Peyer's patch (tissue), 4 donors: ENCODE measurements at regions not wholly inside any gene's neighbourhood (a gene's known extent, or its start where the extent isn't known, plus 50 kb on each side); places are given as distances from the start of the nearest gene placed in this dataset.

ENCODE experiments used
- DNase-seq, 3 donors: peaks; one replicate each; pipeline ENCODE4 v3.0.0-alpha.2; 2017 to 2019
- H3K27ac ChIP-seq, 4 donors: fragments of 200-600 bp; sonication (generic); one replicate each; pipeline ENCODE4 v1.5.1; 2016 to 2019
- H3K27me3 ChIP-seq, 2 donors: fragments of 200-600 bp; sonication (generic); one replicate each; pipeline ENCODE4 v1.5.1; 2019
- H3K36me3 ChIP-seq, 3 donors: fragments of 200-600 bp; sonication (generic); one replicate each; pipeline ENCODE4 v1.5.1; 2016 to 2019
- H3K4me1 ChIP-seq, 4 donors: fragments of 200-600 bp; sonication (generic); one replicate each; pipeline ENCODE4 v1.5.1; 2016 to 2019
- H3K4me3 ChIP-seq, 4 donors: fragments of 200-600 bp; sonication (generic); 1 replicate in 3 of 4; 2 replicates in 1 of 4; pipeline ENCODE4 v1.5.1; 2016 to 2019; ENCODE audit warnings: mild to moderate bottlenecking in 1 of 4
- H3K9me3 ChIP-seq, 4 donors: fragments of 200-600 bp; sonication (generic); one replicate each; pipeline ENCODE4 v1.5.1; 2016 to 2019; ENCODE audit warnings: mild to moderate bottlenecking in 1 of 4
- POLR2A ChIP-seq, 2 donors: fragments of 450-650 bp; IDR thresholded peaks; one replicate each; pipeline ENCODE4 v1.5.1; 2017; ENCODE audit warnings: antibody characterized with exemption in 2 of 2, mild to moderate bottlenecking in 2 of 2, moderate library complexity in 2 of 2
- TF ChIP-seq, protein P1 (sequence below), 6 experiments: fragments of 450-650 bp in 4 of 6; fragments of 200-600 bp in 2 of 6; sonication (generic) in 1 of 6; IDR thresholded peaks; one replicate each; pipeline ENCODE4 v1.5.1; 2017 to 2019; ENCODE audit warnings: antibody characterized with exemption in 6 of 6, mild to moderate bottlenecking in 3 of 6, moderate library complexity in 1 of 6

DNA sequence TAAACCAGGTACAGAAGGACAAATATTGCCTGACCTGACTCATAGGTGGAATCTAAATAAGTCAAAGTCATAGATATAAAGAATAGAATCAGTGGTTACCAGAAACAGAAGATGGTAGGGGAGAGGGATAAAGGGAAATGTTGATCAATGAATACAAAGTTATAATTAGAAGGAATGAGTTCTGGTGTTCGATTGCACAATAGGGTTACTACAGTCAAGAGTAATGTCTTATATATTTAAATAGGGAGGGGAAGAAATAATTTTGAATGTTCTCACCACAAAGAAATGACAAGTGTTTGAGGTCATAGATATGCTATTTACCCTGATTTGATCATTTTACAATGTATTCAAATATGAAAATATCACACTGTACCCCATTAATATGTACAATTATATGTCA lies 1541.2 kb downstream of the SLITRK1 start:
- H3K4me3 ChIP-seq = no peak overlapping the region
- peaks cover 0 to 3% (median 0%) of the 10 kb centered on the region in 4 donors for H3K9me3 ChIP-seq
- H3K27me3 ChIP-seq = no peaks in the 10 kb centered on the region
- TF ChIP-seq, protein P1, sequence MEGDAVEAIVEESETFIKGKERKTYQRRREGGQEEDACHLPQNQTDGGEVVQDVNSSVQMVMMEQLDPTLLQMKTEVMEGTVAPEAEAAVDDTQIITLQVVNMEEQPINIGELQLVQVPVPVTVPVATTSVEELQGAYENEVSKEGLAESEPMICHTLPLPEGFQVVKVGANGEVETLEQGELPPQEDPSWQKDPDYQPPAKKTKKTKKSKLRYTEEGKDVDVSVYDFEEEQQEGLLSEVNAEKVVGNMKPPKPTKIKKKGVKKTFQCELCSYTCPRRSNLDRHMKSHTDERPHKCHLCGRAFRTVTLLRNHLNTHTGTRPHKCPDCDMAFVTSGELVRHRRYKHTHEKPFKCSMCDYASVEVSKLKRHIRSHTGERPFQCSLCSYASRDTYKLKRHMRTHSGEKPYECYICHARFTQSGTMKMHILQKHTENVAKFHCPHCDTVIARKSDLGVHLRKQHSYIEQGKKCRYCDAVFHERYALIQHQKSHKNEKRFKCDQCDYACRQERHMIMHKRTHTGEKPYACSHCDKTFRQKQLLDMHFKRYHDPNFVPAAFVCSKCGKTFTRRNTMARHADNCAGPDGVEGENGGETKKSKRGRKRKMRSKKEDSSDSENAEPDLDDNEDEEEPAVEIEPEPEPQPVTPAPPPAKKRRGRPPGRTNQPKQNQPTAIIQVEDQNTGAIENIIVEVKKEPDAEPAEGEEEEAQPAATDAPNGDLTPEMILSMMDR (IDR thresholded peaks at IDR 0.05) = no peak
- TF ChIP-seq POLR2A (IDR thresholded peaks at IDR 0.05) = no peak
- DNase-seq = no peak
- H3K4me1 ChIP-seq = no peaks in the 10 kb centered on the region
- H3K27ac ChIP-seq = no peak overlapping the region
- no peaks in the 10 kb centered on the region for H3K36me3 ChIP-seq

DNA sequence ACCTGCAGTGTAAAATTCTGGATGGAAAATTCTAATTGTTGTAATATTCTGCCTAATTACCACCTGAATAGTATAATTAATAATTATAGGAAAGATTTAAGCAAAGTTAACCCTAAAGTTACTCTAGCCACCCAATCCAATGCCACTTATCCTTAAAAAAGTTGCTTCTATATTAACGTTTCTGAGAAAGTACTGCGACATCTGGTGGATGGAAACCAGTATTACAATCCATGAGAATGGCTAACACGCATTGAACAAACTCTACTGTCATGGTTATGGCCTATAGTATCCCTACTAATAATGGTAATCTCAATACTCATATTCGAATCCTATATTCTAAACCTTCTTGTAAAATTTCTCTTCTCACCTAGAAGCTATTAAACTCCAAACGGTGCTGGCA lies 1551.8 kb downstream of the SLITRK1 start:
- H3K36me3 ChIP-seq = no peaks in the 10 kb centered on the region
- TF ChIP-seq, protein P1 (IDR thresholded peaks at IDR 0.05) = peak in 1 of 6 experiments; percentile 22
- no peak for TF ChIP-seq POLR2A (IDR thresholded peaks at IDR 0.05)
- no peaks in the 10 kb centered on the region for H3K9me3 ChIP-seq
- no peaks in the 10 kb centered on the region for H3K4me1 ChIP-seq
- H3K27ac ChIP-seq = no peak overlapping the region
- H3K27me3 ChIP-seq = no peaks in the 10 kb centered on the region
- H3K4me3 ChIP-seq = no peak overlapping the region
- DNase-seq = no peak

DNA sequence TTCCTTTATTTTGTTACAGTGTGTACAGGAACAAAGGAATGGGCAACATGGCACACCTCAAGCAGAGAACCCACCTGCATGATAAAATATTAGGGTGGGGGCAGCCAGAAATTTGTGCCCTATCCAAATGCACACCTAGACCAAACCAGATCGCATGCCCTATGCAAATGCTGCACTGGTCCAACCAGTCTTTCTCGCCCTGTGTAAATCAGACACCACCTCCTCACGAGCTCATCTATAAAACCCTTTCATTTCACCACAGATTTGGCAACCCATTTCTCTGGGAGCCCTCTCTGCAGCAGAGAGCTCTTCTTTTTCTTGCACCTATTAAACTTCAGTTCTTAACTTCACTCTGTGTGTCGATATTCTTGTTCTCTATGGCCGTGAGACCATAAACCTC lies 1559.2 kb downstream of the SLITRK1 start:
- Histone ChIP-seq H3K27ac (no peak overlapping the region), H3K9me3 (no peaks in the 10 kb centered on the region), H3K4me1 (no peaks in the 10 kb centered on the region), H3K27me3 (no peaks in the 10 kb centered on the region), H3K4me3 (no peak overlapping the region), H3K36me3 (no peaks in the 10 kb centered on the region)
- DNase-seq = no peak
- TF ChIP-seq, protein P1 (IDR thresholded peaks at IDR 0.05) = no peak
- TF ChIP-seq POLR2A (IDR thresholded peaks at IDR 0.05) = no peak

DNA sequence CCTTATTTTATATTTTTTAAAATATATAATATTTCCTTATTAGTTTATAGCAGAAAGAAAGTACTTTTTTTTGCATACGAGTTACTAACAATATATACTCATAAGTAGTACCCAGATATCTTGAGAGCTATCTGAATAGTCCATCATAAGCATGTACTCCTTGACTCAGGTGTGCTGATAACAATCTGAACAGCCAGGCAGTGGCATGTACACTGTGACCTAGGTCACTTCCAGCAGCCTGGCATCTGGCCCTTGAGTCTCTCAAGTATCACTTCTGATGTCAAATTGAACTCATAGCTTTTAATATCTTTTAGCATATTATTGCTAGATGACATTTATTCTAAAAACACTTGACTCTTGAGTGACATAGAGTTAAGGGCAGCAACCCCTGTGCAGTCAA lies 1576.7 kb downstream of the SLITRK1 start:
- Histone ChIP-seq H3K9me3 (no peaks in the 10 kb centered on the region), H3K4me3 (no peak overlapping the region), H3K4me1 (no peaks in the 10 kb centered on the region), H3K36me3 (no peaks in the 10 kb centered on the region), H3K27ac (no peak overlapping the region), H3K27me3 (no peaks in the 10 kb centered on the region)
- no peak for DNase-seq
- TF ChIP-seq, protein P1 (IDR thresholded peaks at IDR 0.05) = no peak
- TF ChIP-seq POLR2A (IDR thresholded peaks at IDR 0.05) = no peak

DNA sequence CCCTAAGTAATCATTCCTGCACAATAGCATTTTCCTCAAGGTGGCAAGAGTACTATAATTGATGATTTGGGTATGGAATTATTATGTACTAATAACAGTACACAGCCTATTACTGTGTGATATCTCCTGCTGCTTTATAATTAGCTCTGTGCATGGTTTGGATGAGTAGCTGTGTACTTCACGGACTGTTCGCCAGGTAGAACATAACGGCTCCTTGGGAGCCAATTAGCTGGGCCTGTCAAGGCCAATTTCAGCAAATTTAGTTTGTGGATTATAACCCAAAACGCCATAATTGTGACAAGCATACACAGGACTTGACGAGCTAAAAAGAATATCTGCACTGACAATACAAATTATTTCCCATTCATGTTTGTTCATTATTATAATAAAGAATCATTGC lies 1584.2 kb downstream of the SLITRK1 start:
- H3K27ac ChIP-seq = no peak overlapping the region
- no peaks in the 10 kb centered on the region for H3K4me1 ChIP-seq
- TF ChIP-seq, protein P1 (IDR thresholded peaks at IDR 0.05) = no peak
- no peak for TF ChIP-seq POLR2A (IDR thresholded peaks at IDR 0.05)
- DNase-seq = no peak
- no peaks in the 10 kb centered on the region for H3K9me3 ChIP-seq
- H3K27me3 ChIP-seq = no peaks in the 10 kb centered on the region
- H3K4me3 ChIP-seq = no peak overlapping the region
- no peaks in the 10 kb centered on the region for H3K36me3 ChIP-seq

DNA sequence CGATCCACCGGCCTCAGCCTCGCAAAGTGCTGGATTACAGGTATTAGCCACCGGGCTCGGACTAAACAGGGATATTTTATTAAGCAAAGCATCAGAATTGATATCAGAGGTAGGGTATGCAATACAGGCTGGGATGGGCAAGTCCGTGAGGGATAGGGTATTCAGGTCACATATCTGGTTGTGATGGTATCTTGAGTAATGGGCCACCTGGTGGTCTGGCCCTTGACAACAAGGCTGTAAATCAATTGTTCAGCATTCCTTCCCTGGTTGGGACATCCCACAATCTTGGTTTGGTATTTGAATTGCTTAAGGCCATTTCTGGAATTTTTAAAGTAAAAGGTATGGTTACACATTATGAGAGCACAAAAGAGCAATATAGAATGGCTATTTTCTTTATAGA lies 1588.0 kb downstream of the SLITRK1 start:
- H3K27ac ChIP-seq = no peak overlapping the region
- no peaks in the 10 kb centered on the region for H3K9me3 ChIP-seq
- TF ChIP-seq, protein P1 (IDR thresholded peaks at IDR 0.05) = no peak
- no peak for TF ChIP-seq POLR2A (IDR thresholded peaks at IDR 0.05)
- no peaks in the 10 kb centered on the region for H3K4me1 ChIP-seq
- H3K27me3 ChIP-seq = no peaks in the 10 kb centered on the region
- no peak overlapping the region for H3K4me3 ChIP-seq
- no peak for DNase-seq
- no peaks in the 10 kb centered on the region for H3K36me3 ChIP-seq
